H9 (cell line): ENCODE measurements at regions not wholly inside any gene's neighbourhood (a gene's known extent, or its start where the extent isn't known, plus 50 kb on each side); places are given as distances from the start of the nearest gene placed in this dataset.

Experiments
- DNase-seq: peaks from one replicate; pipeline ENCODE4 v3.0.0-alpha.2; 2017
- H2AFZ ChIP-seq: one replicate; pipeline ENCODE4 v1.6.1; 2013; ENCODE audit warnings: mild to moderate bottlenecking, low read length, control low read depth, moderate library complexity
- H2AK5ac ChIP-seq: 2 replicates; pipeline ENCODE4 v1.6.1; 2013; ENCODE audit warnings: low read length, control low read depth, mixed read lengths; ENCODE audit not compliant: insufficient read length
- H2BK120ac ChIP-seq: one replicate; pipeline ENCODE4 v1.6.1; 2013; ENCODE audit warnings: low read depth, mild to moderate bottlenecking, low read length, control low read depth, inconsistent platforms; ENCODE audit not compliant: poor library complexity, severe bottlenecking
- H2BK12ac ChIP-seq: 2 replicates; pipeline ENCODE4 v1.6.1; 2013; ENCODE audit warnings: low read length, control low read depth, mixed read lengths, low read depth; ENCODE audit not compliant: insufficient read length
- H2BK15ac ChIP-seq: 2 replicates; pipeline ENCODE4 v1.6.1; 2013; ENCODE audit warnings: low read depth, low read length, control low read depth
- H2BK20ac ChIP-seq: one replicate; pipeline ENCODE4 v1.6.1; 2013; ENCODE audit warnings: low read depth, mild to moderate bottlenecking, low read length, control low read depth, inconsistent platforms; ENCODE audit not compliant: poor library complexity, severe bottlenecking
- H2BK5ac ChIP-seq: 2 replicates; pipeline ENCODE4 v1.6.1; 2013; ENCODE audit warnings: low read length, control low read depth, mixed read lengths; ENCODE audit not compliant: insufficient read length
- H3K14ac ChIP-seq: 2 replicates; pipeline ENCODE4 v1.6.1; 2013; ENCODE audit warnings: low read length, control low read depth; ENCODE audit not compliant: insufficient read depth
- H3K18ac ChIP-seq: 2 replicates; pipeline ENCODE4 v1.6.1; 2013; ENCODE audit warnings: low read depth, mild to moderate bottlenecking, mixed read lengths, low read length, control low read depth; ENCODE audit not compliant: insufficient read length
- H3K23ac ChIP-seq: 2 replicates; pipeline ENCODE4 v1.6.1; 2013; ENCODE audit warnings: low read length, control low read depth, mixed read lengths, low read depth; ENCODE audit not compliant: insufficient read length
- H3K23me2 ChIP-seq: 2 replicates; pipeline ENCODE4 v1.6.1; 2013; ENCODE audit warnings: low read depth, mild to moderate bottlenecking, mixed read lengths, low read length, control low read depth; ENCODE audit not compliant: insufficient read length, poor library complexity, severe bottlenecking
- H3K27ac ChIP-seq: 2 replicates; pipeline ENCODE4 v1.5.1; 2013; ENCODE audit warnings: low read length, control low read depth, mixed read lengths, low read depth; ENCODE audit not compliant: insufficient read length
- H3K27me3 ChIP-seq: 2 replicates; pipeline ENCODE4 v1.6.1; 2013; ENCODE audit warnings: low read length, control low read depth, inconsistent platforms; ENCODE audit not compliant: insufficient read depth
- H3K4ac ChIP-seq: 2 replicates; pipeline ENCODE4 v1.6.1; 2013; ENCODE audit warnings: low read depth, mild to moderate bottlenecking, control low read depth, inconsistent platforms, low read length, moderate library complexity
- H3K4me1 ChIP-seq: 2 replicates; pipeline ENCODE4 v1.6.1; 2013; ENCODE audit warnings: low read length, control low read depth, inconsistent platforms; ENCODE audit not compliant: insufficient read depth
- H3K4me2 ChIP-seq: 2 replicates; pipeline ENCODE4 v1.6.1; 2013; ENCODE audit warnings: low read length, control low read depth, mixed read lengths; ENCODE audit not compliant: insufficient read length, insufficient read depth
- H3K56ac ChIP-seq: 2 replicates; pipeline ENCODE4 v1.6.1; 2013; ENCODE audit warnings: low read depth, mild to moderate bottlenecking, mixed read lengths, low read length, control low read depth; ENCODE audit not compliant: insufficient read length
- H3K79me1 ChIP-seq: 2 replicates; pipeline ENCODE4 v1.6.1; 2013; ENCODE audit warnings: low read depth, mild to moderate bottlenecking, moderate library complexity, low read length, control low read depth, inconsistent platforms; ENCODE audit not compliant: insufficient read depth, poor library complexity, severe bottlenecking
- H3K79me2 ChIP-seq: 2 replicates; pipeline ENCODE4 v1.6.1; 2013; ENCODE audit warnings: low read length, control low read depth, inconsistent platforms; ENCODE audit not compliant: insufficient read depth
- H3K9ac ChIP-seq: 2 replicates; pipeline ENCODE4 v1.6.1; 2013; ENCODE audit warnings: low read length, control low read depth, mixed read lengths; ENCODE audit not compliant: insufficient read length; ENCODE audit errors: extremely low read depth
- H3K9me3 ChIP-seq: one replicate; pipeline ENCODE4 v1.6.1; 2013; ENCODE audit warnings: low read depth, low read length, inconsistent platforms; ENCODE audit not compliant: control insufficient read depth
- H3T11ph ChIP-seq: one replicate; pipeline ENCODE4 v1.6.1; 2013; ENCODE audit warnings: mild to moderate bottlenecking, low read length, control low read depth, inconsistent platforms
- H4K20me1 ChIP-seq: one replicate; pipeline ENCODE4 v1.6.1; 2013; ENCODE audit not compliant: control insufficient read depth, insufficient read length, insufficient read depth
- H4K5ac ChIP-seq: 2 replicates; pipeline ENCODE4 v1.6.1; 2013; ENCODE audit warnings: low read depth, mild to moderate bottlenecking, mixed read lengths, low read length, control low read depth; ENCODE audit not compliant: insufficient read length
- H4K8ac ChIP-seq: replicated peaks from 2 replicates; pipeline ENCODE4 v1.6.1; 2013; ENCODE audit warnings: low read length, control low read depth, mixed read lengths, low read depth; ENCODE audit not compliant: insufficient read length
- H4K91ac ChIP-seq: 2 replicates; pipeline ENCODE4 v1.6.1; 2013; ENCODE audit warnings: low read depth, mild to moderate bottlenecking, moderate library complexity, mixed read lengths, low read length, control low read depth; ENCODE audit not compliant: insufficient read length
- H3K27ac Mint-ChIP-seq, 3 experiments: 2 replicates in 2 of 3; 3 replicates in 1 of 3; pipeline ENCODE4 v1.8.0; 2020 to 2021; ENCODE audit warnings: mixed read lengths in 3 of 3, mild to moderate bottlenecking in 1 of 3, moderate library complexity in 1 of 3
- H3K27me3 Mint-ChIP-seq: 2 replicates; pipeline ENCODE4 v1.8.0; 2021; ENCODE audit warnings: low read depth, mild to moderate bottlenecking, moderate library complexity, mixed read lengths
- H3K36me3 Mint-ChIP-seq, 3 experiments: 2 replicates in 2 of 3; 3 replicates in 1 of 3; pipeline ENCODE4 v1.8.0; 2020 to 2021; ENCODE audit warnings: low read depth in 3 of 3, mixed read lengths in 3 of 3; ENCODE audit not compliant: insufficient read depth in 1 of 3
- H3K4me1 Mint-ChIP-seq, 2 experiments: 2 replicates each; pipeline ENCODE4 v1.8.0; 2020; ENCODE audit warnings: mixed read lengths in 2 of 2
- H3K4me3 Mint-ChIP-seq, 2 experiments: 2 replicates in 1 of 2; 3 replicates in 1 of 2; pipeline ENCODE4 v1.8.0; 2020 to 2021; ENCODE audit warnings: mild to moderate bottlenecking in 2 of 2, mixed read lengths in 2 of 2, moderate library complexity in 1 of 2
- H3K9me3 Mint-ChIP-seq, 2 experiments: 2 replicates in 1 of 2; 3 replicates in 1 of 2; pipeline ENCODE4 v1.8.0; 2020; ENCODE audit warnings: mild to moderate bottlenecking in 2 of 2, mixed read lengths in 2 of 2, moderate library complexity in 1 of 2
- CTCF ChIP-seq: fragments of 200-600 bp; sonication (generic); conservative IDR thresholded peaks from 3 replicates; pipeline ENCODE4 v1.8.0; 2021; ENCODE audit warnings: antibody characterized with exemption, mild to moderate bottlenecking
- whole genome bisulfite sequencing: extraction: QIAGEN DNeasy Blood & Tissue Kit; methylation state at CpG from one replicate; pipeline ENCODE4 v1.1.7; 2013; ENCODE audit warnings: missing lambda C conversion rate, low lambda C conversion rate, mixed read lengths; ENCODE audit not compliant: insufficient read length; ENCODE audit errors: extremely low coverage; 5-methylcytosine and 5-hydroxymethylcytosine counted together

- Mint-ChIP-seq H3K4me3 (no peak overlapping the region), H3K27me3 (no peaks in the 10 kb centered on the region), H3K9me3 (no peaks in the 10 kb centered on the region), H3K4me1 (peaks cover 2 to 7% of the 10 kb centered on the region in 2 experiments; a peak in 3 of 4 replicates), H3K27ac (no peak overlapping the region), H3K36me3 (no peaks in the 10 kb centered on the region)
- Histone ChIP-seq H4K91ac (no peak overlapping the region), H2BK20ac (no peak overlapping the region), H3K9ac (no peak overlapping the region), H2BK15ac (no peak overlapping the region), H2BK120ac (no peak overlapping the region), H4K20me1 (no peaks in the 10 kb centered on the region), H4K5ac (no peak overlapping the region), H3K56ac (no peak overlapping the region), H3K4me2 (no peak overlapping the region), H3K23me2 (no peaks in the 10 kb centered on the region), H2BK5ac (no peak overlapping the region), H3K9me3 (no peaks in the 10 kb centered on the region), H2AFZ (no peak overlapping the region), H3K79me1 (no peaks in the 10 kb centered on the region), H3K23ac (no peak overlapping the region), H3T11ph (no peak overlapping the region), H3K14ac (no peak overlapping the region), H4K8ac (no peak overlapping the region), H3K27ac (no peak overlapping the region), H3K4ac (no peak overlapping the region), H3K79me2 (no peaks in the 10 kb centered on the region), H2BK12ac (no peak overlapping the region), H3K27me3 (no peaks in the 10 kb centered on the region), H3K4me1 (no peaks in the 10 kb centered on the region), H2AK5ac (no peak overlapping the region), H3K18ac (no peak overlapping the region)
- no peak for DNase-seq
- TF ChIP-seq CTCF = no peak
- no CpG with 5 or more reads among the region's 2 CpGs for WGBS
Observed at GRCh38 chr3:166962911-166963310, 417.2 kb downstream of the ZBBX start.
